GM18870 (cell line): ENCODE measurements at regions not wholly inside any gene's neighbourhood (a gene's known extent, or its start where the extent isn't known, plus 50 kb on each side); places are given as distances from the start of the nearest gene placed in this dataset.

Experiments
- ATAC-seq: cut with Tn5 transposase; IDR thresholded peaks from one replicate; pipeline ENCODE4 v1.9.1; 2021; ENCODE audit warnings: moderate library complexity; ENCODE audit not compliant: unreplicated experiment

- no peak for ATAC-seq
These were observed 133.1 kb upstream of the RFC3 start for GRCh38 chr13:33684874-33685273.

- no peak for ATAC-seq
These were observed 131.0 kb upstream of the RFC3 start for GRCh38 chr13:33686772-33687480.

- ATAC-seq = no peak
These were observed 127.6 kb upstream of the RFC3 start for GRCh38 chr13:33690354-33690753.

GRCh38 chr13:33691980-33692379, 126.0 kb upstream of the RFC3 start:
- ATAC-seq = no peak

- no peak for ATAC-seq
These were observed 125.4 kb upstream of the RFC3 start for GRCh38 chr13:33692531-33692930.

GRCh38 chr13:33694546-33694945, 123.4 kb upstream of the RFC3 start:
- no peak for ATAC-seq

- ATAC-seq = no peak
These were observed 121.4 kb upstream of the RFC3 start for GRCh38 chr13:33696530-33696929.

GRCh38 chr13:33697926-33698325, 120.0 kb upstream of the RFC3 start:
- ATAC-seq = no peak

GRCh38 chr13:33707449-33707848, 110.5 kb upstream of the RFC3 start:
- no peak for ATAC-seq

- no peak for ATAC-seq
These were observed 107.0 kb upstream of the RFC3 start for GRCh38 chr13:33710924-33711323.

GRCh38 chr13:33711436-33711835, 106.5 kb upstream of the RFC3 start:
- no peak for ATAC-seq

GRCh38 chr13:33717775-33718174, 100.2 kb upstream of the RFC3 start:
- no peak for ATAC-seq

GRCh38 chr13:33721724-33722123, 96.2 kb upstream of the RFC3 start:
- ATAC-seq = no peak

- ATAC-seq = no peak
These were observed 95.6 kb upstream of the RFC3 start for GRCh38 chr13:33722216-33722915.

- no peak for ATAC-seq
These were observed 94.6 kb upstream of the RFC3 start for GRCh38 chr13:33723365-33723764.

GRCh38 chr13:33723772-33724435, 94.0 kb upstream of the RFC3 start:
- ATAC-seq = peak; percentile 65

- no peak for ATAC-seq
These were observed 92.6 kb upstream of the RFC3 start for GRCh38 chr13:33725340-33725739.

GRCh38 chr13:33727297-33728083, 90.5 kb upstream of the RFC3 start:
- no peak for ATAC-seq

- ATAC-seq = peak; percentile 85
These were observed 89.5 kb upstream of the RFC3 start for GRCh38 chr13:33728271-33729037.

- no peak for ATAC-seq
These were observed 87.8 kb upstream of the RFC3 start for GRCh38 chr13:33730147-33730546.

GRCh38 chr13:33730619-33731018, 87.3 kb upstream of the RFC3 start:
- ATAC-seq = no peak
